Vagina (tissue), 2 donors: ENCODE measurements at regions not wholly inside any gene's neighbourhood (a gene's known extent, or its start where the extent isn't known, plus 50 kb on each side); places are given as distances from the start of the nearest gene placed in this dataset.
A peak's percentile ranks its signal among the peaks of the same experiment; 100 is the strongest.

Source experiments
- DNase-seq, 2 donors: peaks; one replicate each; pipeline ENCODE4 v3.0.0-alpha.2; 2017; ENCODE audit errors: extremely low spot score in 2 of 2
- H3K27ac ChIP-seq: fragments of 200-600 bp; sonication (generic); one replicate; pipeline ENCODE4 v1.5.1; 2019
- H3K27me3 ChIP-seq: fragments of 200-600 bp; sonication (generic); one replicate; pipeline ENCODE4 v1.5.1; 2019
- H3K36me3 ChIP-seq, 2 donors: fragments of 200-600 bp; sonication (generic); one replicate each; pipeline ENCODE4 v1.5.1; 2017 to 2019
- H3K4me1 ChIP-seq: fragments of 200-600 bp; sonication (generic); one replicate; pipeline ENCODE4 v1.5.1; 2019
- H3K4me3 ChIP-seq, 2 donors: fragments of 200-600 bp; sonication (generic); 1 replicate in 1 of 2; 2 replicates in 1 of 2; pipeline ENCODE4 v1.5.1; 2016 to 2019
- H3K9me3 ChIP-seq: fragments of 200-600 bp; sonication (generic); one replicate; pipeline ENCODE4 v1.5.1; 2019
- POLR2A ChIP-seq, 2 donors: fragments of 450-650 bp; IDR thresholded peaks; one replicate each; pipeline ENCODE4 v1.6.1; 2017; ENCODE audit warnings: antibody characterized with exemption in 2 of 2, mild to moderate bottlenecking in 2 of 2, moderate library complexity in 2 of 2
- POLR2AphosphoS5 ChIP-seq, 2 donors: sonication (generic); formaldehyde crosslinking; IDR thresholded peaks; one replicate each; pipeline ENCODE4 v1.9.0; 2017; ENCODE audit warnings: antibody characterized with exemption in 2 of 2, mild to moderate bottlenecking in 2 of 2, low read depth in 1 of 2; ENCODE audit not compliant: insufficient read depth in 1 of 2
- intact Hi-C: fragments of 100-400 bp; cut with DNase I; formaldehyde crosslinking; loops from one replicate; pipeline ENCODE4 v1.15.1; 2023
- TF ChIP-seq, protein P1 (sequence below), 3 experiments: fragments of 450-650 bp in 2 of 3; fragments of 200-600 bp in 1 of 3; sonication (generic) in 1 of 3; IDR thresholded peaks; one replicate each; pipeline ENCODE4 v1.5.1; 2017 to 2019; ENCODE audit warnings: antibody characterized with exemption in 3 of 3, mild to moderate bottlenecking in 2 of 3, moderate library complexity in 2 of 3

DNA sequence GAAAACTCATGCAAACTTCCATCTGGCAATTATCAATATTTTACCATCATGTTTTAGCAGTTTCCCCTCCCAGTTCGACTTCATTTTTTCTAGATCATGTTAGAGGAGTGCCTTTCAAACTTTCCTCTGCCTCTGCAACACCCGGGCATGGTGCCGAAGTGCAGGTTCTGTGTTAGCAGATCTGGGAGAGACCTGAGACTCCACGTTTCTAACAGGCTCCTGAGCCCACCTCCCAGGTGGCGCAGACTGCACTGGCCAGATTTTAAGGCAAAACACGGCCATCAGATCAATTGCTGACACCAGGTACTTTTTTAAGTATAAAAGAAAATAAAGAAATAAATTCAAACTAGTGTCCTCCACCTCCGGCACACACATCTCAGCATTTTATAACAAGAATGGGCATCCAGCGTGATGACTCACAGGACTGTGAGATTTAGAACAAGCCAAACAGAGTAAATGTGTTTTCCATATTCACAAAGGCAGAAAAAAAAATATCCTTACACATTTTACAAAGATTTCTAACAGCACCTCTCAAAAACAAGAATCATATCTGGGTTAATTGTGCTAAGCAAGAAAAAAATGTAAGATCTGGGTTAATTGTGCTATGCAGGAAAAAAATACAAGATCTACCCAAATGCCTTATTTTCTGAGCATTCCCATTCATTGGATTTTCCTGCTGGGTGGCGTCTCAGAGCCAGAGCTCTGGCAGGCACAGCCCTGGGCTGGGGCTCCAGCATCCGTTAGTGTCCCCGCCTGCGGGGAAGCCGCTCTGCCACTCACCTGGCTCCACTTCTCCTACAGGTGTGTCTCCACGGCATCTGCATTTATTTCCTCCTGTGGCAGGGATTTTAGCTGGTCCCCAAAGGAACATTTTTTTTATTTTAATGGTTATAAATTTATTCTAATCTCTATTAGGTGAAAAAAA is 127.9 kb upstream of the SOX1 start:
- intact Hi-C loops = no loop called here
- H3K4me1 ChIP-seq = no peaks in the 10 kb centered on the region
- H3K27me3 ChIP-seq = no peaks in the 10 kb centered on the region
- no peaks in the 10 kb centered on the region for H3K36me3 ChIP-seq
- H3K4me3 ChIP-seq = no peak overlapping the region
- DNase-seq = no peak
- TF ChIP-seq POLR2AphosphoS5 (IDR thresholded peaks at IDR 0.05; ENCODE audit: insufficient read depth in 1 of 2, low read depth in 1 of 2) = no peak
- no peak for TF ChIP-seq POLR2A (IDR thresholded peaks at IDR 0.05)
- TF ChIP-seq, protein P1, sequence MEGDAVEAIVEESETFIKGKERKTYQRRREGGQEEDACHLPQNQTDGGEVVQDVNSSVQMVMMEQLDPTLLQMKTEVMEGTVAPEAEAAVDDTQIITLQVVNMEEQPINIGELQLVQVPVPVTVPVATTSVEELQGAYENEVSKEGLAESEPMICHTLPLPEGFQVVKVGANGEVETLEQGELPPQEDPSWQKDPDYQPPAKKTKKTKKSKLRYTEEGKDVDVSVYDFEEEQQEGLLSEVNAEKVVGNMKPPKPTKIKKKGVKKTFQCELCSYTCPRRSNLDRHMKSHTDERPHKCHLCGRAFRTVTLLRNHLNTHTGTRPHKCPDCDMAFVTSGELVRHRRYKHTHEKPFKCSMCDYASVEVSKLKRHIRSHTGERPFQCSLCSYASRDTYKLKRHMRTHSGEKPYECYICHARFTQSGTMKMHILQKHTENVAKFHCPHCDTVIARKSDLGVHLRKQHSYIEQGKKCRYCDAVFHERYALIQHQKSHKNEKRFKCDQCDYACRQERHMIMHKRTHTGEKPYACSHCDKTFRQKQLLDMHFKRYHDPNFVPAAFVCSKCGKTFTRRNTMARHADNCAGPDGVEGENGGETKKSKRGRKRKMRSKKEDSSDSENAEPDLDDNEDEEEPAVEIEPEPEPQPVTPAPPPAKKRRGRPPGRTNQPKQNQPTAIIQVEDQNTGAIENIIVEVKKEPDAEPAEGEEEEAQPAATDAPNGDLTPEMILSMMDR (IDR thresholded peaks at IDR 0.05) = no peak
- H3K9me3 ChIP-seq = no peaks in the 10 kb centered on the region
- H3K27ac ChIP-seq = no peak overlapping the region

DNA sequence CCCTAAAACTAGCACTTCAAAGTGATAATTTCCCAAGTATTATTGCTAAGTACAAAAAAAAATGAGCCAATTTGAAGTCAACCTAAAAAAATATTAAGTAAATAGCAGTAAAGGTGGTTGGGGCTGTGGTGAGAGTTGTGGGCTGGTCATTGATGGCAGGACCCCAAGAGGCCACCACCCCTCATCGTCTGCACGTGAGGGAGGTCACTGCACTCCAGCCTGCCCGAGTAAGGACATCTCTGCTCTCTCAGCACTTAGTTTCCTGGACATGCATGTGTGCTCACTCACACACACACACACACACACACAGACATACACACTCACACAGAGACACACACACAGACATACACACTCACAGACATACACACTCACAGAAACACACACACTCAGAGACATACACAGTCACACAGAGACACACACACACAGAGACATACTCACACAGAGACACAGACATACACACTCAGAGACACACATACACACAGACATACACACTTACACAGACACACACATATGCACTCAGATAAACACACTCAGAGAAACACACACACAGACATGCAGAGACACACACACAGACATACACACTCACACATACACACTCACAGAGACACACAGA is 127.2 kb upstream of the SOX1 start:
- no peaks in the 10 kb centered on the region for H3K27me3 ChIP-seq
- intact Hi-C loops = no loop called here
- H3K4me1 ChIP-seq = no peaks in the 10 kb centered on the region
- no peak overlapping the region for H3K4me3 ChIP-seq
- H3K36me3 ChIP-seq = no peaks in the 10 kb centered on the region
- DNase-seq = peak in 1 of 2 donors; percentile 55
- no peak overlapping the region for H3K27ac ChIP-seq
- TF ChIP-seq POLR2AphosphoS5 (IDR thresholded peaks at IDR 0.05; ENCODE audit: insufficient read depth in 1 of 2, low read depth in 1 of 2) = no peak
- TF ChIP-seq, protein P1 (IDR thresholded peaks at IDR 0.05) = no peak
- no peak for TF ChIP-seq POLR2A (IDR thresholded peaks at IDR 0.05)
- no peaks in the 10 kb centered on the region for H3K9me3 ChIP-seq

DNA sequence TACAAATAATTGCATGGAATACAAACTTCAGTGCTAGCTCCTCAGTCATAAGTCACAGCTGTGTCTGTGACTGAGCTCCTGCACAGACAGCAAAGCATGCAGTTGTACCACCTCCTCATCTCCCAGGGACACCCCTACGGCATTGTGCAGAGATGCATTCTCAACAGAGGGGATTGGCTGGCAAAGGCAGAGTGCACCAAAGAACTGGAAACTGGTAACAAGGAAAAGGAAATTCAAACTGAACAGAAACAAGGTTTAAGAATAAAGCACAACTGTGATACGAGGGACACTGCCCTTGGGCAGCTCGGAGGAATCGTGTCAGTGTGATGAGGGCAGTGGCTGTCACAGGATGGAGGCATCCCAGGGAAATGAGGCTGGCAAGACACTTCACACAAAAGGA is 126.1 kb upstream of the SOX1 start:
- intact Hi-C loops = no loop called here
- Histone ChIP-seq H3K4me1 (no peaks in the 10 kb centered on the region), H3K36me3 (no peaks in the 10 kb centered on the region), H3K27me3 (no peaks in the 10 kb centered on the region), H3K4me3 (no peak overlapping the region), H3K27ac (no peak overlapping the region), H3K9me3 (no peaks in the 10 kb centered on the region)
- DNase-seq = peak; percentile 47 to 58
- TF ChIP-seq POLR2A (IDR thresholded peaks at IDR 0.05) (no peak), POLR2AphosphoS5 (IDR thresholded peaks at IDR 0.05; ENCODE audit: insufficient read depth in 1 of 2, low read depth in 1 of 2) (no peak)
- TF ChIP-seq, protein P1 (IDR thresholded peaks at IDR 0.05) = no peak

DNA sequence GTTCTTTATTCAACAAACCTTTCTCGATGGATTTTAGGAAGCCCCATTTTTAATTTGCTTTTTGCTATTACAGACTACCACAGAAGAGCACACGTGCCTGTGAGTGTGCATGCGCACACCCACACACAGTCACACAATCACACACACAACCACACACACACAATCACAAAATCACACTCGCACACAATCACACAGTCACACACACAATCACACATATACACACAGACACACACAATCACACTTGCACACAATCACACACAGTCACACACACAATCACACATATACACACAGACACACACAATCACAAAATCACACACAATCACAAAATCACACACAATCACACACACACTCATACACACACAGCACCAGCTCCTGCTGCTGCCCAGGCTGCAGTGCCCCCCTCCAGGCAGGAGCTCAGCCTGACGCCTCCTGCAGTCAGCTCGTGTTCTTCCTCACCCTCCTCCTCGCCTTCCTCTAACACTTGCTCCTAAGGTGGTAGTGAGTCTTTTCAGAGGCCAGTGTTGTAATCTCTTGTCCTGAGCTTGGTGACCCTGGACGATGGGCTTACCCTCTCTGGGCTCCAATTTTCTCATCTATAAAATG is 125.0 kb upstream of the SOX1 start:
- intact Hi-C loops = no loop called here
- TF ChIP-seq, protein P1 (IDR thresholded peaks at IDR 0.05) = no peak
- no peaks in the 10 kb centered on the region for H3K9me3 ChIP-seq
- no peak overlapping the region for H3K4me3 ChIP-seq
- no peaks in the 10 kb centered on the region for H3K27me3 ChIP-seq
- H3K36me3 ChIP-seq = no peaks in the 10 kb centered on the region
- no peak overlapping the region for H3K27ac ChIP-seq
- DNase-seq = peak in 1 of 2 donors; percentile 81
- no peaks in the 10 kb centered on the region for H3K4me1 ChIP-seq
